Keratinocyte (primary cell): ENCODE measurements at regions not wholly inside any gene's neighbourhood (a gene's known extent, or its start where the extent isn't known, plus 50 kb on each side); places are given as distances from the start of the nearest gene placed in this dataset.

Experiments used
- CTCF ChIP-seq, 3 experiments: IDR thresholded peaks in 1 of 3; conservative IDR thresholded peaks in 1 of 3; optimal IDR thresholded peaks in 1 of 3; 2 replicates in 2 of 3; 3 replicates in 1 of 3; pipeline versions ENCODE3 to v1.5.1; 2011; ENCODE audit warnings: low read length in 3 of 3, mild to moderate bottlenecking in 3 of 3, moderate library complexity in 2 of 3, control low read depth in 1 of 3, inconsistent platforms in 1 of 3; ENCODE audit not compliant: insufficient read depth in 2 of 3; ENCODE audit errors: extremely low read depth in 1 of 3
- EZH2 ChIP-seq: IDR thresholded peaks from one replicate; pipeline ENCODE4 v1.6.1; 2012; ENCODE audit warnings: inconsistent platforms, mild to moderate bottlenecking, low read length, moderate library complexity

- no peak for TF ChIP-seq CTCF (optimal IDR thresholded peaks at IDR 0.05 in 1 of 3, IDR thresholded peaks at IDR 0.05 in 1 of 3, conservative IDR thresholded peaks at IDR 0.05 in 1 of 3; ENCODE audit: extremely low read depth in 1 of 3, insufficient read depth in 2 of 3, low read length in 3 of 3)
- TF ChIP-seq EZH2 = no peak
Observed at GRCh38 chr4:46653842-46654241, 255.2 kb downstream of the COX7B2 start.
